ENCODE measurements at regions not wholly inside any gene's neighbourhood (a gene's known extent, or its start where the extent isn't known, plus 50 kb on each side); places are given as distances from the start of the nearest gene placed in this dataset.

DNA sequence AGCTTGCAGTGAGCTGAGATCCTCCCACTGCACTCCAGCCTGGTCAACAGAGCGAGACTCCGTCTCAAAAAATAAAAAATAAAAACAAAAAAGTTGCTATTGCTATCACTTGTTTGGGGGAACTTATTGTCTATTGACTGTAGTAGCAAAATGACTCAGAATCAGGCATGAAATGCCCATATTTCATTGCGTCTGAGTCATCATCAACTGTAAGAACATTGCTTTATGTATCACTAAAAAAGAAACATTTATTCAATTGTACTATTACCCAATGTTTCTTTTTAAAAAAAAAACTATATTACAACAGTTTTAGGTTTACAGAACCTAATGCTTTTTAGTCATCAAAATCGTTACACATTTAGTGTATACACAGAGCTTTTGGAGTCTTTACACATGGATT, 91.0 kb upstream of the FMN2 start:
- DNase-seq, result no peak

DNA sequence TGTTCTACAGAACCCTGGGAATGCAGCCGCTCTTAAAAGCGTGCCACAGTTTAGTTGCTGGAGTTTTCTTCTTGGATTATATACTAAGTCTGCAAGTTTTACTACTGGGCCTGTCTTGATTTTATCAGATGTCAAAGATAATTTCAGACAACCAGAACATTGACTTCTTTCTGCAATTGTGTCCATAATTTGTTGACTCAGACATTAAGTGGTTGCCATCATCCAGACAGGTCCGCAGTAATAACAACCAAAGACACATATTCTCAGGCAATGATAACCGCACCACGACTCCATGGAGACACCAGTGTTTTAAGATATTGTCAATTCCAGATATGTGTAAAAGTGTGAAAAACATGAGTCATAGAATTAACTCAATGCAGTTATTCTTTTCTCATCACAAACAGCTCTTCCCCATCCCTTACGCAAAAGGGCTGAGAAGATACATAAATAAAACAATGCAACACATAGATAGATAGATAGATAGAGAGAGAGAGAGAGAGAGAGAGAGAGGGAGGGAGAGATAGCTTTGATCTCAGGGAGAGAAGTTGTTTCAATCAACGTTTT, 90.4 kb upstream of the FMN2 start:
- no peak for DNase-seq

DNA sequence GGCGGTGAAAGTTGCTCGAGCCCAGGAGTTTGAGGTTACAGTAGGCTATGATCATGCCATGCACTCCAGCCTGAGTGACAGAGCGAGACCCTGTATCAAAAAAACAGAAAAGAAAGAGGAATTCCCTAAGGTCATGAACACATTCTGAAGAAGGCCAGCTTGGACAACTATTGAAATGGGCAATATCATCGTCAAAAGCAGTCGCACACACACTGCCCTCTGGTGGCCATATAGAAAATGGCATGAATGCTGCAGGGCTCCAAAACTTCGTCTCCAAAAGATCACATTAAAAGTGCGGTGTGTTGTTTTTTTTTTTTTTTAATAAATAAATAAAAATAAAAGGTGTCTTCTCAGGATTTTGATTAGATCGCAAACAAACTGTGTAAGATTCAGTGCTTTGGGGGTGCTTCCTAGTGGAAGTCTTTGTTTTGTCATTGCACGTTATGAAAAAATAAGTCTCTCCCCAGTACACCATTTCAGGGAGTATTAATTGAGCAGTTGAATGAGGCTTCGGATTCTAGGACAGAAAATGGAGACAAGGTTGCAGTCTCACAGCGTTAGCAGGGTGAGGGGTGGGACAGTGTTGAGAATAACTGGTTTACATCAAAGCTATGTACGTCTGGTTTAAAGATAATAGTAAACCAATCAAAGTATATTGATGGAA, 87.5 kb upstream of the FMN2 start:
- no peak for DNase-seq

DNA sequence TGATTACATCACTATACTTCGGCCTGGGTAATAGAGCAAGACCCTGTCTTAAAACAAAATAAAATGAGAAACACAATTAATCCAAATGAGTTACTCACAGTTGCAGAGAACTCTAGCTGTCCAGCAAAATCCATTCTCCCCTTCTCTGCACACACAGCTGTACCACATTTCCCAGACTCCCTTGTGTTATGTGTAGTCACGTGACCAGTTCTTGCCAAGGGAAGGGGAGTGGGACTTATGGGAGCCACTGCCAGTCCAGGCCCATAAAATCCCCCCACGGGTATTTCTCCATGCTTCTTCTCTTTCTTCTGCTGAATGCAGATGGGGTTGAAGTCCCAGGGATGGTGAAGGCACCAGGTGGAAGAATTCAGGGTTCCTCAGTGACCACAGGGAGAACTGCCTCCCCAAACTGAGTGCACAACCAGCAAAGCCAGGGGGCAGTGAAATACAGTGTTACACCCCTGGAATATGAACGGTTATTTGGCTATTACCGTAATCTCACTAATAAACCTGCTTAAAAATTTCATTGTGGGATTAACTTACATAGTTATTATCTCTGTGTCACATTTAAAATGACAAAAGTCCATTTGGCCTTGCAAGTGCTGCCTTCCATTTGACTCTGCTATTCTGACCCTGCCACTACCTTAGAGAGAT, 85.6 kb upstream of the FMN2 start:
- DNase-seq, result no peak

DNA sequence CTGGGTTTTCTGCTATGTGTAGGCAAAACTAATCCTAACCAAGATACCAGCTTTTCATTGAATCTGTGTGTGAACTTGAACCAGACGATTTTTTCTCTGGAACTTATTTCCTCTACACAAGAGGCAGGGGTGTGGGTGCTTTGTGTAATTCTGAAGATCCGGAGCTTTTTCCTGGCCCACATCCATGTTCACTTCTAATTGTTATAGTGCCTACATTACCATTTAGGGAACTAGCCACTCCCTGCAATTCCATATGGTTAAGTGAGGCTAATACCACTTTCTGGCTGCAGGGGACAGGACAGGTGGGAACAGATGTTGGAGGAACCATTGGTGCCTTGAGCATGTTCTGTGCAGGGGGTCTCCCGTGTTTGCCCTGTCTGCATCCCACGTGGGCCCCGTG, 83.4 kb upstream of the FMN2 start:
- no peak for DNase-seq

DNA sequence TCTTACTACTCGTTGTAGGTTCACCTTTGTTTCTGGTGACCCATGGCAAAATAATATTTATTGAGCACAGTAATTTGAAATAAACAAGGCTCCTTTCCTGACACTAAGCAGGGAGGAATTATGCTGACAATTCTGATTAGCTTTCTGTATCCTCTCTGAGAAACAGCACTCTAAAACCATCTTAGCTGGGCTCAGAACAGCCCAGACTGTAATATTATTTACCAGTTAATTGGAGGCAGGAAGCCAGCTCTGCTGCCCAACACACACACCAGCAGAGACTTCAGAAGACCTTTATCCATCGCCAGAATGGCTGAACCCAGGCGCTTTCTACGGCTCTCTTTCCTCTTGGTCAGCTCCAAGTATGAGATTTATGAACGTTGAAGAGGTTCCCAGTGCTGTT, 77.6 kb upstream of the FMN2 start:
- DNase-seq, result no peak

DNA sequence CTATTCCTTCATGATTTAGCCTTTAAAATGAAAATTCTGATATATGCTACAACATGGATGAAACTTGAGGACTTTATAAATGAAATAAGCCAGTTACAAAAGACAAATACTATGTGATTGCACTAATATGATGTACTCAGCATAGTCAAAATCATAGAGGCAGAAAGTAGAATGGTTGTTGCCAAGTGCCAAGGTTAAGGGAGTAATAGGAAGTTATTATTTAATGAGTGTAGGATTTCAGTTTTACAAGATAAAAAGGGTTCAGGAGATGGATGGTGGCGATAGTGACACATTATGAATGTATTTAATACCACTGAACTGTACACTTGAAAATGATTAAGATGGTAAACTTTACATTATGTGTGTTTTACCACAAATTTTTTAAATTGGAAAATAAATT, 73.1 kb upstream of the FMN2 start:
- no peak for DNase-seq

DNA sequence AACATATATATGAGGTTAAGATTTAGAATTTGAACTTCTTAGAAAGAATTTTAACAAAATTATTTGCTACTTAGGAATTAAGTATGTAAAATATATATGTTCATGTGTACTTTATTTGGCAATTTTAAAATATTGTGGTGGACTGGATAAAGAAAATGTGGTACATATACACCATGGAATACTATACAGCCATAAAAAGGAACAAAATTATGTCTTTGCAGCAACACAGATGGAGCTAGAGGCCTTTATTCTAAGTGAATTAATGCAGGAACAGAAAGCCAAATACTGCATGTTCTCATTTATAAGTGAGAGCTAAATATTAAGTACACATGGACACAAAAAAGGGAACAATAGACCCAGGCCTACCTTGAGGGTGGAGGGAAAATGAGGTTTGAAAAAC, 72.2 kb upstream of the FMN2 start:
- DNase-seq, result no peak

DNA sequence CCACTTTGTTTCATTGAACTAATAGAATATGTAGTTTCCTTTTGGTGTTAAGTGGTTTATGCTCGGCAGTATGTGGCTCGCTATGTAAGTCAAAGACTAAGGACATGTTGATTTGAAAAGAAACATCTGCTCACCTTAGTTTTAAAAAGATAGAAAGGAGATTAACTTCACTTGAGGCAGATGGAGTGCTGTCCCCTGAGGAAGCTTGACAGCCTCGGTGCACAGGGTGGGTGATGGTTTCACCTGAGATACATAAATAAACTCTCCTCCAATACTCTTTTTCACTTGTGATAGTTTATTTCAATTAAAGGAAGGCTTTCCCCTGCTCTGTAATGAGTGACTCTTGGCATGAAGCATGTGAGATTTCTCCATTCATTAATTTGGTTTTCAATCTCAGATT, 70.8 kb upstream of the FMN2 start:
- no peak for DNase-seq

DNA sequence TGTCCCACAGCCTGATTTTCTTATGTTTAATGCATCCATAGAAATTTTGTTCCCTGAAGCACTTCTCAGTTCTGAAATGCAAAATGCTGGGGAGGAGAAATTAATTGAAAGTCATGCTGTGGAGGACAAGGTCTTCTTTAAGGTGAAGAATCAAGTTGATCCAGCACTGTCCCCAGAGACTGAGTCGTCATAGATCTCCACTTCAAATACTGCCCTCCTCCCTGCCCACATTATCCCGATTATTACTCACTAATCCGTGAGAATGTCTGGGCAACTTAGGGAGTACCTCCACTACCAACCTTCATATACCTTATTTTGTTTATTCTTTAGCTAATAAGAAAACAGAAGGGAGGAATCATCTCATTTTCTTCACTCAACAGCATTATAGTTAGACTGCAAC, 70.0 kb upstream of the FMN2 start:
- no peak for DNase-seq

DNA sequence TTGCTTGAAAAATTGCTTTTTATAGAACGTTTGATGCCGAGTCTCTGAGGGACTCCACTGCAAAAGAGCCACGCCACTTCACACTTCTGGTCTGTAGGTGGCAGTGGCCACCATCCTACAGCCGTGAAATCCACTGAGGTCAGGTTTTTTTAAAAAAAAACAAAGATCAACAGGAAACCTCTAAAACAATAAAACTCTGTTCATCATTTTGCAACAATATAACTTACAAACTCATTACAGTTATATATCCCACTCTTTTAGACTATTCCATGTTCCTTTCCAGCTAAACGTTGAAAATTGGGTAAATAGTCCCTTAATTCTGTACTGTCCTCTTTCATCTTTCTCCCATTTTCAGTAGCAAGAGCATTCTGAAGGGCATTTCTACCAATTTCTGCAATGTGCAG, 64.6 kb upstream of the FMN2 start:
- DNase-seq, result no peak

DNA sequence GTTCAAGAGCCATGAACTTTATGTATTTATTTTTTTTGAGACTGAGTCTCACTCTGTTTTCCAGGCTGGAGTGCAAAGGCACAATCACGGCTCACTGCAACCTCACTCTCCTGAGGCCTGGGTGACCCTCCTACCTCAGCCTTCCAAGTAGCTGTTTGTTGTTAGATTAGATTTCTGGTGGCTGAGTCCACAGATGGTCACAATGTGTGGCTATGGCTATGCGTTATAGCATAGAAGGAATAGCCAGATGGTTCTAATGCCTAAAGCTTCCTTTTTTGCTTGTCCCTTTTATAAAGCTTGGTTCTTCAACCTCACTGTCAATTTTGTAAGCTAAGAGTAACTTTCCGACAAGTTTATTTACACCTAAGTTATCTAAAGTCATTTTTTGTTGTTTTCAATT, 62.3 kb upstream of the FMN2 start:
- no peak for DNase-seq

DNA sequence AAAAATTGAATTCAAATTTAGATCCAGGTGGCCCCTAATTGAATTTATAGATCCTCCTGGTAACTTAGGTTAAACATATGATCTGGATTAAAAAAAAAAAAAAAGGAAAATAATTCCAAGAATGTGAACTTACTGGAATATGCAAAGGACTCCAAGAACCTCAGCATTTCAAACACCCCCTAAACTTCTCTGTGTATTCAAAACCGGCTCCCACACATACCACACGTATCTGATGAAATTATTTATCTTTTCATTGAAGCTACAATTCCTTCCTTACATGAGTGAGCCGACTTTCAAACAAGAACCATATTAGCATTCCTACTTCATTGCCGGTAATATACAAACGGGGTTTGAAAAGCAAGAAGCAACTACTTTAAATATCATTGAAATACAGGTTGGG, 61.4 kb upstream of the FMN2 start:
- no peak for DNase-seq

DNA sequence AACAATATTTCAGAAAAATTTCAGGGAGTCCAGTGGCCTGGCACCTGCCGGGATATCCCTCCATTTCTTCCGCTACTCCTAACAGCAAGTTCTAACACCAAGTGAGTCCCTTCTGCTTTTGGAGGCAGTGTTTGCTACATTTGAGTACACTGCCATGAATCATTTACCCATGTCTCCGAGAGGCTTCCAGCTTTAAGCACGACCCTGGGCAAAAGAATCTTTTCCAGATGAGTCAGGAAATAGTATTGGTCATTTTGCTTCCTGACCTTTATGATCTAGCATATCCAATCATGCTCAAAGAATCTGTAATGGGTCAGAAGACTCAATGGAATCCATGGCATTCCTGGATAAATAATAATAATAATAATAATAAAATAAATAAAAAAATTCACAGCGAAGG, 60.7 kb upstream of the FMN2 start:
- no peak for DNase-seq

DNA sequence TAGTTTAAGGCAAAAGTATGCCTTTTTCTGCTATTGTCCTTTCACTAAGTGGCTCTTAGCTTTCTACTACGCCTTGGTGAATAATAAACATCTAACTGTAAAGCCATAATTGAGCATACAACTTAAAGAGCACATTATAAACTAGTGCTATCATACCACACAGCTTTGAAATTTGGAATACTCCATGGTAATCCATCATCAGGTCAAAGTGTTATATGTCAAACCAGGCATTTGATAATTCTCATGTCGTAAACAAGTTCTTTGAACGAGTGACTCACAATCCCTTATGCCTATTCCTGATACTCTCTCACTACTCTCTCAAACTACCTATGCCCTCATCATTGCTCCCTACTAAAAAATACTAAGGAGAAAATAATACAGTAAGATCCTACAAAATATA, 60.3 kb upstream of the FMN2 start:
- no peak for DNase-seq

DNA sequence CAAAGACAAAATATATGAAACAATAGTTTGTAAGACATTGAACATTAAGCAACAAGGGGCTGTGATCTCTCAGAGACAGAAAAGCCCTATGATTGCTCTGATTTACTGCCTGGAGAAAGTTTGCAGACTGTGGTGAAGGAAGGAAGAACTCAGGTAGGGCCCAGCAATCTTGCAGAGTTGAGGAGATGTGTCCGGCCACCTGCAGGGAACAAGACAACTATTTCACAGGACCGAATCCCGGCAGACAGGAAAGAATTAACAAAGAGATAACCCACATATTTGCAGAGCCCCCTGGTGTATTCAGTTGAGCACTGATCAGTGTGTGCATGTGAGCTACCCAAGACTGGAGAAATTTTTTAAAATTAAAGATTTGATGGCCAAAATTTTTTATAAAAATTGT, 58.3 kb upstream of the FMN2 start:
- no peak for DNase-seq

DNA sequence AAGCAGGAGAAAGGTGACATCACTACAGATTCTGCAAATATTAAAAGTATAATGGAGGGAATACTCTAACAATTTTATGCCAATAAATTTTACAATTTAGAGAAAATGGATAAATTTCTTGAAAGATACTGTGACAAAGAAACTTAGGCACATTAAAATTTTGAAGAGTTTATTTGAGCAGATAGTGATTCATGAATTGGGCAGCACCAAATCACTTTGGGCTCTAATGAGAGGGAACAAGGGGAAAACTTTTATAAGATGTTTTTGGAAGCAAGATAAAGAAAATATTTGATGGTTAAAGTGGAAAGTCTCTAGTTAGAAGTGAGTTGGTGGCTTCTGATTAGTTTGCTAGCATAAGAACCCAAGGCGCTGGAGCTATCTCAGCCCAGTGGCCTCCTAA, 55.2 kb upstream of the FMN2 start:
- DNase-seq, result no peak
